ENCODE measurements at regions not wholly inside any gene's neighbourhood (a gene's known extent, or its start where the extent isn't known, plus 50 kb on each side); places are given as distances from the start of the nearest gene placed in this dataset.

DNA sequence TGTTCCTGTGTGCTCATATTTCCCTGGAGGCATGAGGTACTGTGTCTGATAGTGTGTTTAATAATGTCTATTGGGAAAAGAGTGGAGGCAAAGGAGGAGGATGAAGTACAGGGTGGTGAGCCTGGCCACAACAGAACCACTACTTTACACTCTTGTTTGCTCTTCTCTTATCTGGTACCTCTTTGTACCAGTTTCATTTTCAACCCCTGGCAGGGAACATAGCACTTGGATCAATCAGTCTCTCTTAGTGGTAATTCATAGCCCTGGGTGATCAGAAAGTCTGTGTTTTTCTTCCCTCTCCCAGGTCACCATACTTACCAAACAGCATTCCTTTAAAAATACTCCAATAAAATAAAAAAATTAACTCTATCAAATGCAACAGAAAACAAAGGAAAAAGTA, 105.4 kb downstream of the DMRT2 start:
- Histone ChIP-seq H2AFZ (ENCODE audit: low read depth, low read length) (no peak overlapping the region), H4K20me1 (ENCODE audit: insufficient read depth, low read length) (no peaks in the 10 kb centered on the region), H3K4me2 (ENCODE audit: insufficient read depth, low read length) (no peak overlapping the region), H3K4me1 (ENCODE audit: insufficient read depth, low read length) (no peaks in the 10 kb centered on the region), H3K27ac (ENCODE audit: low read length) (no peak overlapping the region), H3K9me3 (ENCODE audit: insufficient read depth, low read length, severe bottlenecking) (no peaks in the 10 kb centered on the region), H3K27me3 (ENCODE audit: insufficient read depth, low read length, poor library complexity) (no peaks in the 10 kb centered on the region), H3K36me3 (ENCODE audit: insufficient read depth, low read length) (no peaks in the 10 kb centered on the region), H3K4me3 (ENCODE audit: low read depth in 1 of 2, low read length in 2 of 2) (no peak overlapping the region), H3K9ac (ENCODE audit: low read depth, low read length) (no peak overlapping the region), H3K79me2 (ENCODE audit: insufficient read depth, low read length) (no peaks in the 10 kb centered on the region)
- ATAC-seq (ENCODE audit: insufficient read depth, low read depth): no peak
- DNase-seq: no peak
- TF ChIP-seq, protein P1, sequence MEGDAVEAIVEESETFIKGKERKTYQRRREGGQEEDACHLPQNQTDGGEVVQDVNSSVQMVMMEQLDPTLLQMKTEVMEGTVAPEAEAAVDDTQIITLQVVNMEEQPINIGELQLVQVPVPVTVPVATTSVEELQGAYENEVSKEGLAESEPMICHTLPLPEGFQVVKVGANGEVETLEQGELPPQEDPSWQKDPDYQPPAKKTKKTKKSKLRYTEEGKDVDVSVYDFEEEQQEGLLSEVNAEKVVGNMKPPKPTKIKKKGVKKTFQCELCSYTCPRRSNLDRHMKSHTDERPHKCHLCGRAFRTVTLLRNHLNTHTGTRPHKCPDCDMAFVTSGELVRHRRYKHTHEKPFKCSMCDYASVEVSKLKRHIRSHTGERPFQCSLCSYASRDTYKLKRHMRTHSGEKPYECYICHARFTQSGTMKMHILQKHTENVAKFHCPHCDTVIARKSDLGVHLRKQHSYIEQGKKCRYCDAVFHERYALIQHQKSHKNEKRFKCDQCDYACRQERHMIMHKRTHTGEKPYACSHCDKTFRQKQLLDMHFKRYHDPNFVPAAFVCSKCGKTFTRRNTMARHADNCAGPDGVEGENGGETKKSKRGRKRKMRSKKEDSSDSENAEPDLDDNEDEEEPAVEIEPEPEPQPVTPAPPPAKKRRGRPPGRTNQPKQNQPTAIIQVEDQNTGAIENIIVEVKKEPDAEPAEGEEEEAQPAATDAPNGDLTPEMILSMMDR (IDR thresholded peaks at IDR 0.05; ENCODE audit: borderline replicate concordance, extremely low read depth, low read length, poor library complexity, severe bottlenecking): no peak
- no peak for TF ChIP-seq EZH2 (IDR thresholded peaks at IDR 0.05; ENCODE audit: borderline replicate concordance, low read depth, low read length, severe bottlenecking)

DNA sequence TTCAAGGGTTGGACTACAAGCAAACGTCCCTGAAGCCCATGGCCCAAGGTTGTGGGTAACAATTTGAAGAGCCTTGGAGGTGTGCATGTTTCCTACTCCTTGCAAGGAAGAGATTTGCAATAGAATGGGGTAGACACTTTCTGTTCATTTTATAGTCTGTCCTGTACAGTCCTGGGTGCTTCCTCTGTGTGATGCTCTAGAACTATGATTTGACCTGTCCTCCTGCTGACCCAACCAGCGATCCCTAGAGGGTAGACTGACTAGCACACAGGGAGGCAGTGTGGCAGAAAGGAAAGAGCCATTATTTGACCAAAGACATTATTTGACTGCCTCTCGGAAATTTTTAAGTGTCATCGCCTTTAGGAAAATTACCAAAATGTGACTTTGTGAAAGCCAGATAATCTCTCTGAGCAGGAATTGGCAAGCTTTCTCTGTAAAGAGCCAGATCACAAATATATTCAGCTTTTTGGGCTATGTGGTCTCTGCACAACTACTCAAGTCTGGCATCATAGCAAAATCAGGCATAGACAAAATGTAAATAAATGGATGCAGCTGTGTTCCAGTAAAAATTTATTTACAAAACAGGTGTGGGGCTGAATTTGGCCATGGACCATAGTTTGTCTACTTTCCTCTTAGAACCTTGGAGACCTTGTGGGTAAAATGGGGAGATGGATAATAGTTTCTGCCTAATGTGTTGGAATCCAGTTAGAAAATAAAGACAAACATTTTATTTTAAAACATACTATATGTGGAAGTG, 106.8 kb downstream of the DMRT2 start:
- ATAC-seq (ENCODE audit: insufficient read depth, low read depth): no peak
- H3K36me3 ChIP-seq (ENCODE audit: insufficient read depth, low read length): no peaks in the 10 kb centered on the region
- H3K4me3 ChIP-seq (ENCODE audit: low read depth in 1 of 2, low read length in 2 of 2): no peak overlapping the region
- no peak overlapping the region for H3K9ac ChIP-seq (ENCODE audit: low read depth, low read length)
- H3K27ac ChIP-seq (ENCODE audit: low read length): no peak overlapping the region
- no peaks in the 10 kb centered on the region for H3K9me3 ChIP-seq (ENCODE audit: insufficient read depth, low read length, severe bottlenecking)
- H2AFZ ChIP-seq (ENCODE audit: low read depth, low read length): no peak overlapping the region
- H3K27me3 ChIP-seq (ENCODE audit: insufficient read depth, low read length, poor library complexity): no peaks in the 10 kb centered on the region
- no peaks in the 10 kb centered on the region for H3K4me1 ChIP-seq (ENCODE audit: insufficient read depth, low read length)
- no peaks in the 10 kb centered on the region for H4K20me1 ChIP-seq (ENCODE audit: insufficient read depth, low read length)
- DNase-seq: no peak
- H3K79me2 ChIP-seq (ENCODE audit: insufficient read depth, low read length): no peaks in the 10 kb centered on the region
- TF ChIP-seq, protein P1 (IDR thresholded peaks at IDR 0.05; ENCODE audit: borderline replicate concordance, extremely low read depth, low read length, poor library complexity, severe bottlenecking): no peak
- no peak for TF ChIP-seq EZH2 (IDR thresholded peaks at IDR 0.05; ENCODE audit: borderline replicate concordance, low read depth, low read length, severe bottlenecking)
- H3K4me2 ChIP-seq (ENCODE audit: insufficient read depth, low read length): no peak overlapping the region

DNA sequence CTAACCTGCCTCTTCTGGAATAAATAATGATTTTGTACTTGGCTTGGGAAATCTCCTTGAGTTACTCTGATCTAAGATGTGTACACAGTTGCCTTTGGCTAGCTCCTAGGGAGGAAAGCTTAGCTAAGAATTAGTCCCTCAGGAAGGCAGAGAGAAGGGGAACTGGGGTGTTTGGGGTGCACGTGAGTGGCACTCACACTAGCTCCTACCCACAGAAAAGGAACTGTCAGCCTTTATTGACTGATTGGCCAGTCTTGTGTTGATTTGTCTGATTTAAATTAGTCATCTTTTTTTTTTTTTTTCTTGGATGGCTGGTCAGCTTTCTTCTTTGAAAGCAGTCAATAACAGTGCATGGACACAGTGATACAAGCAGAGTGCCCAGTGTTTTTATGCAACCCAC, 107.7 kb downstream of the DMRT2 start:
- no peak for DNase-seq
- Histone ChIP-seq H3K79me2 (ENCODE audit: insufficient read depth, low read length) (no peaks in the 10 kb centered on the region), H3K4me2 (ENCODE audit: insufficient read depth, low read length) (no peak overlapping the region), H4K20me1 (ENCODE audit: insufficient read depth, low read length) (no peaks in the 10 kb centered on the region), H3K4me3 (ENCODE audit: low read depth in 1 of 2, low read length in 2 of 2) (no peak overlapping the region), H3K9ac (ENCODE audit: low read depth, low read length) (no peak overlapping the region), H3K4me1 (ENCODE audit: insufficient read depth, low read length) (no peaks in the 10 kb centered on the region), H3K27ac (ENCODE audit: low read length) (no peak overlapping the region), H2AFZ (ENCODE audit: low read depth, low read length) (no peak overlapping the region), H3K9me3 (ENCODE audit: insufficient read depth, low read length, severe bottlenecking) (no peaks in the 10 kb centered on the region), H3K36me3 (ENCODE audit: insufficient read depth, low read length) (no peaks in the 10 kb centered on the region), H3K27me3 (ENCODE audit: insufficient read depth, low read length, poor library complexity) (no peaks in the 10 kb centered on the region)
- ATAC-seq (ENCODE audit: insufficient read depth, low read depth): no peak
- no peak for TF ChIP-seq EZH2 (IDR thresholded peaks at IDR 0.05; ENCODE audit: borderline replicate concordance, low read depth, low read length, severe bottlenecking)
- TF ChIP-seq, protein P1 (IDR thresholded peaks at IDR 0.05; ENCODE audit: borderline replicate concordance, extremely low read depth, low read length, poor library complexity, severe bottlenecking): no peak

All from DND-41 (cell line).